ENCODE measurements at regions not wholly inside any gene's neighbourhood (a gene's known extent, or its start where the extent isn't known, plus 50 kb on each side); places are given as distances from the start of the nearest gene placed in this dataset.

DNA sequence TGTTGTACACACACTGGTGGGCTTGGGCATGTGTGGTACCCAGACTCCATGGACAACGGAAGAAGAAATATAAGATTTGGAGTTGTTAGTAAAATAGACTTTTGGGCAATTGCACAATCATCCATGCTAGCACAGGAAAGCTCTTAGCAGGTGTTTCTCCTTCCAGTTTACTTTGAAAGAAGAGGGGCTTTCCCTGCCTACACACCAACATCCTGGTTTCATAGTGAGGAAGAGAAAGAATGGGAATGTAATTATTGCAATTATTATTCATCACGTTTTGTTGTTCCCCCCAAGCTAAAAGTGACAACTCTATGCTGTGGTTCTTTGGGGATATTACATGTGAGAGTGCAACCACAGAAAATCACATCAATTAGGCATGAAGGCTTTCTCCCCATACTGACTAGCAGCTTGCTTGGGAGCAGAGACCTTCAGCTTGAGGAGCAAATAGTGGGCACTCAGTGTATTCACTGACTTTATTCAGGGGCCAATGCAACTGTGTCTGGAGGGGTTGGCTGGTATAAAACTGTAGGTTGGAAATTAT, 57.2 kb upstream of the PUDP start:
- no peak for TF ChIP-seq EP300 (IDR thresholded peaks at IDR 0.05)
- TF ChIP-seq, protein P1, sequence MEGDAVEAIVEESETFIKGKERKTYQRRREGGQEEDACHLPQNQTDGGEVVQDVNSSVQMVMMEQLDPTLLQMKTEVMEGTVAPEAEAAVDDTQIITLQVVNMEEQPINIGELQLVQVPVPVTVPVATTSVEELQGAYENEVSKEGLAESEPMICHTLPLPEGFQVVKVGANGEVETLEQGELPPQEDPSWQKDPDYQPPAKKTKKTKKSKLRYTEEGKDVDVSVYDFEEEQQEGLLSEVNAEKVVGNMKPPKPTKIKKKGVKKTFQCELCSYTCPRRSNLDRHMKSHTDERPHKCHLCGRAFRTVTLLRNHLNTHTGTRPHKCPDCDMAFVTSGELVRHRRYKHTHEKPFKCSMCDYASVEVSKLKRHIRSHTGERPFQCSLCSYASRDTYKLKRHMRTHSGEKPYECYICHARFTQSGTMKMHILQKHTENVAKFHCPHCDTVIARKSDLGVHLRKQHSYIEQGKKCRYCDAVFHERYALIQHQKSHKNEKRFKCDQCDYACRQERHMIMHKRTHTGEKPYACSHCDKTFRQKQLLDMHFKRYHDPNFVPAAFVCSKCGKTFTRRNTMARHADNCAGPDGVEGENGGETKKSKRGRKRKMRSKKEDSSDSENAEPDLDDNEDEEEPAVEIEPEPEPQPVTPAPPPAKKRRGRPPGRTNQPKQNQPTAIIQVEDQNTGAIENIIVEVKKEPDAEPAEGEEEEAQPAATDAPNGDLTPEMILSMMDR (IDR thresholded peaks at IDR 0.05) = no peak
- no peak for TF ChIP-seq POLR2A (IDR thresholded peaks at IDR 0.05)
